ENCODE measurements at regions not wholly inside any gene's neighbourhood (a gene's known extent, or its start where the extent isn't known, plus 50 kb on each side); places are given as distances from the start of the nearest gene placed in this dataset.
"Not testable (repeated sequence)": the region's sequence is repeated elsewhere in the genome, so short reads cannot be mapped to it uniquely, and the experiment has no call there.

- not testable (repeated sequence) for H3K27me3 Mint-ChIP-seq (ENCODE audit: low read depth); DNase-seq
Observed at GRCh38 chr12:73877291-73877690, 660.3 kb upstream of the ATXN7L3B start.

DNA sequence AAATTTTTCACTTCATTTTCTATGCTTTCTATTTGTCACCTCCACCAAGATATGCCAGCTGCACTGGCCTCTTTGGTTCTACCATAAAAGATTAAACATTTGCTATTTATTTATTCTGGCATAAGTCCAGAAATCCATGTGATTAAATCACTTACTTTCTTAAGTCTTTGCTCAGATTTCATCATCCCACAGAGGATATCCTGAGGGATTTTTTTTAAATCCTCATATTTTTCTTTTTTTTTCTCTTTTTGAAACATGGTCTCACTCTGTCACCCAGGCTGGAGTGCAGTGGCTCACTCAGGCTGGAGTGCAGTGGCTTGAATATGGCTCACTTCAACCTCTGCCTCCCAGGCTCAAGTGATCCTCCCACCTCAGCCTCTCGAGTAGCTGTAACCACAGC is 645.4 kb upstream of the ATXN7L3B start:
- ChIA-PET CTCF (no interaction called here), POLR2A (no interaction called here)
- peaks cover 7% of the 10 kb centered on the region for H3K9me3 Mint-ChIP-seq (ENCODE audit: insufficient read depth)
- no peaks in the 10 kb centered on the region for H3K27me3 Mint-ChIP-seq (ENCODE audit: low read depth)
- ATAC-seq (no peak), DNase-seq (no peak)
- H3K4me3 Mint-ChIP-seq = no peak overlapping the region
- H3K36me3 Mint-ChIP-seq (ENCODE audit: low read depth) = no peaks in the 10 kb centered on the region
- H3K4me1 Mint-ChIP-seq (ENCODE audit: low read depth) = no peaks in the 10 kb centered on the region
- H3K27ac Mint-ChIP-seq = no peak overlapping the region

More at GRCh38 chr12:73877291-73877690, 660.3 kb upstream of the ATXN7L3B start:
- H3K4me3 Mint-ChIP-seq; POLR2A ChIA-PET; H3K4me1 Mint-ChIP-seq (ENCODE audit: low read depth); ATAC-seq; H3K27ac Mint-ChIP-seq; H3K36me3 Mint-ChIP-seq (ENCODE audit: low read depth); H3K9me3 Mint-ChIP-seq (ENCODE audit: insufficient read depth); CTCF ChIA-PET: not testable (repeated sequence)

- no peaks in the 10 kb centered on the region for H3K4me1 Mint-ChIP-seq (ENCODE audit: low read depth)
- DNase-seq (no peak), ATAC-seq (no peak)
- no peaks in the 10 kb centered on the region for H3K36me3 Mint-ChIP-seq (ENCODE audit: low read depth)
- no peak overlapping the region for H3K27ac Mint-ChIP-seq
- no peaks in the 10 kb centered on the region for H3K9me3 Mint-ChIP-seq (ENCODE audit: insufficient read depth)
- H3K27me3 Mint-ChIP-seq (ENCODE audit: low read depth) = no peaks in the 10 kb centered on the region
- ChIA-PET CTCF (no interaction called here), POLR2A (interaction anchor here (0.7 kb wide), 1 partner anchor 17 kb away, joined by 6 read pairs; no protein-coding TSS in a partner anchor)
- no peak overlapping the region for H3K4me3 Mint-ChIP-seq
Observed at GRCh38 chr12:73898645-73899044, 639.0 kb upstream of the ATXN7L3B start.

- ChIA-PET CTCF (no interaction called here), POLR2A (no interaction called here)
- H3K4me1 Mint-ChIP-seq (ENCODE audit: low read depth) = no peaks in the 10 kb centered on the region
- no peaks in the 10 kb centered on the region for H3K36me3 Mint-ChIP-seq (ENCODE audit: low read depth)
- ATAC-seq (no peak), DNase-seq (no peak)
- no peaks in the 10 kb centered on the region for H3K27me3 Mint-ChIP-seq (ENCODE audit: low read depth)
- H3K4me3 Mint-ChIP-seq = no peak overlapping the region
- H3K9me3 Mint-ChIP-seq (ENCODE audit: insufficient read depth) = no peaks in the 10 kb centered on the region
- H3K27ac Mint-ChIP-seq = no peak overlapping the region
Observed at GRCh38 chr12:73902260-73902659, 635.4 kb upstream of the ATXN7L3B start.

DNA sequence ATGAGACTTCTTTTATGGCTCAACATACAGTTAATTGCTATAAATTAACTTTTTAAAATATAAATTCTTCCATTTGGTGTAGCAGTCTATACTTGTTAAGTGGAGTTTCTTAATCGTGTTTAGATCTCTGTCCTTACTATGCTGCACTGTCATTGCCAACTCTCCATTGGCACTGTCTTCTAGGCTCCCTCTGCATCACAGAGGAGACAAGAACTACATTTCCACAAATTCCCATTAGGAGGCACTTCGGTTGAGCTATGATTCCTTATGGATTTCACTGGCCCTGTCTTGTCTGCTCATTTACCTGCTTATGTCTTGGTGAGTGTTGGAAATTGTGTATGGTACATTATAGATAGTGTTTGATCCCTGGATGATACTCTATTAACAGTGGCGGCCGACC is 630.9 kb upstream of the ATXN7L3B start:
- ATAC-seq = no peak

DNA sequence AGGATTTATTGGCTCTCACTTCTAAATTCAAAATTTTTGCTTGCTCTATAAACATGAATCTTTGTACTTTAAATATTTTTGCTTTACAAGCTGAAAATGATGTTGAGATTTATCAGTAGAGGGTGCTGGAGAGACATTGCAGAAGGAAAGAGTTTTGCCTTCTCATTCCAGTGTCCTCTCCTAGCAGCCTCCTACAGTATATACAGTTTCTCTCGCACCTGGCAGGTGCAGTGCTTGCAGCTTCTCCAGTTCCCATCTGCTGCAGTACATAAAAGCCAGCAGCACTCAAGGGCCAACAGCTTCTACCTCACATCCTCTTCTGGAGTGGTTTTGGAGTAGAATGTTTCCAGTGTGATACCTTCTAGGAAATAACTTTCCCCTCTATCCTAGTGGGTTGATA is 601.8 kb upstream of the ATXN7L3B start:
- ChIA-PET POLR2A (no interaction called here), CTCF (no interaction called here)
- Mint-ChIP-seq H3K27me3 (ENCODE audit: low read depth) (no peaks in the 10 kb centered on the region), H3K9me3 (ENCODE audit: insufficient read depth) (no peaks in the 10 kb centered on the region), H3K36me3 (ENCODE audit: low read depth) (no peaks in the 10 kb centered on the region), H3K27ac (no peak overlapping the region), H3K4me1 (ENCODE audit: low read depth) (no peaks in the 10 kb centered on the region), H3K4me3 (no peak overlapping the region)
- DNase-seq (no peak), ATAC-seq (no peak)

More for the DNA sequence above, 630.9 kb upstream of the ATXN7L3B start:
- Mint-ChIP-seq H3K4me1 (ENCODE audit: low read depth) (no peaks in the 10 kb centered on the region), H3K27me3 (ENCODE audit: low read depth) (no peaks in the 10 kb centered on the region), H3K9me3 (ENCODE audit: insufficient read depth) (peaks cover 3% of the 10 kb centered on the region), H3K36me3 (ENCODE audit: low read depth) (no peaks in the 10 kb centered on the region), H3K27ac (no peak overlapping the region), H3K4me3 (no peak overlapping the region)
- ChIA-PET POLR2A (no interaction called here), CTCF (no interaction called here)
- DNase-seq = no peak

- CTCF ChIA-PET = no interaction called here
- Mint-ChIP-seq H3K4me1 (ENCODE audit: low read depth) (no peaks in the 10 kb centered on the region), H3K9me3 (ENCODE audit: insufficient read depth) (no peaks in the 10 kb centered on the region), H3K27me3 (ENCODE audit: low read depth) (no peaks in the 10 kb centered on the region), H3K27ac (no peak overlapping the region), H3K4me3 (no peak overlapping the region), H3K36me3 (ENCODE audit: low read depth) (no peaks in the 10 kb centered on the region)
- DNase-seq = no peak
- ATAC-seq = no peak
- POLR2A ChIA-PET = no interaction called here
Observed at GRCh38 chr12:73947326-73948026, 590.2 kb upstream of the ATXN7L3B start.

DNA sequence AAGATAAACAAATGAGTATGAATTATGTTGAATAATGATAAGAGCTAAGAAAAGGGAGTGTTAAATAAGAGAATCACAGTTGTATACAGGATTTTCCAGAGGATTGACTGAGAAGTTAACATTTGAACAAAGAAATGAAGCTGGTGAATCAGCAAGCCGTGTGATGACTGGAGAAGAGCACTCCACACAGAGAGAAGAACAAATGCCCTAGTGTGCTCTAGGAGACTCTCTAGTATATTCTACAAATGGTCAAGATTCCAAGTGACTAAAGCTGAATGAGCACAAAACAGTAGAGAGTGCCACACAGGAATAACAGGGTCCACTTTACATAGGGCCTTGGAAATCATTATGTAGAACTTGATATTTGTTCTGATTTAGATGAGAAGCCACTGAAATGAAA is 587.1 kb upstream of the ATXN7L3B start:
- DNase-seq = no peak
- ChIA-PET POLR2A (no interaction called here), CTCF (no interaction called here)
- Mint-ChIP-seq H3K27ac (no peak overlapping the region), H3K4me1 (ENCODE audit: low read depth) (no peaks in the 10 kb centered on the region), H3K9me3 (ENCODE audit: insufficient read depth) (no peaks in the 10 kb centered on the region), H3K27me3 (ENCODE audit: low read depth) (no peaks in the 10 kb centered on the region), H3K4me3 (no peak overlapping the region), H3K36me3 (ENCODE audit: low read depth) (no peaks in the 10 kb centered on the region)
- no peak for ATAC-seq

- POLR2A ChIA-PET = no interaction called here
- CTCF ChIA-PET = no interaction called here
Observed at GRCh38 chr12:73951956-73952703, 585.5 kb upstream of the ATXN7L3B start.

GRCh38 chr12:73964641-73965040 is 573.0 kb upstream of the ATXN7L3B start:
- no peaks in the 10 kb centered on the region for H3K4me1 Mint-ChIP-seq (ENCODE audit: low read depth)
- ATAC-seq = no peak
- no peaks in the 10 kb centered on the region for H3K9me3 Mint-ChIP-seq (ENCODE audit: insufficient read depth)
- H3K27ac Mint-ChIP-seq = no peak overlapping the region
- no peaks in the 10 kb centered on the region for H3K36me3 Mint-ChIP-seq (ENCODE audit: low read depth)
- ChIA-PET POLR2A (no interaction called here), CTCF (no interaction called here)
- DNase-seq = no peak
- H3K4me3 Mint-ChIP-seq = no peak overlapping the region
- no peaks in the 10 kb centered on the region for H3K27me3 Mint-ChIP-seq (ENCODE audit: low read depth)

More at GRCh38 chr12:73951956-73952703, 585.5 kb upstream of the ATXN7L3B start:
- no peaks in the 10 kb centered on the region for H3K4me1 Mint-ChIP-seq (ENCODE audit: low read depth)
- H3K4me3 Mint-ChIP-seq = no peak overlapping the region
- no peaks in the 10 kb centered on the region for H3K36me3 Mint-ChIP-seq (ENCODE audit: low read depth)
- DNase-seq (no peak), ATAC-seq (no peak)
- no peaks in the 10 kb centered on the region for H3K9me3 Mint-ChIP-seq (ENCODE audit: insufficient read depth)
- no peak overlapping the region for H3K27ac Mint-ChIP-seq
- H3K27me3 Mint-ChIP-seq (ENCODE audit: low read depth) = no peaks in the 10 kb centered on the region

- Mint-ChIP-seq H3K4me3 (no peak overlapping the region), H3K9me3 (ENCODE audit: insufficient read depth) (peaks cover 20% of the 10 kb centered on the region), H3K4me1 (ENCODE audit: low read depth) (no peaks in the 10 kb centered on the region), H3K27me3 (ENCODE audit: low read depth) (no peaks in the 10 kb centered on the region), H3K27ac (no peak overlapping the region), H3K36me3 (ENCODE audit: low read depth) (no peaks in the 10 kb centered on the region)
- DNase-seq (no peak), ATAC-seq (no peak)
- CTCF ChIA-PET = no interaction called here
- POLR2A ChIA-PET = no interaction called here
Observed at GRCh38 chr12:73973486-73973885, 564.1 kb upstream of the ATXN7L3B start.

DNA sequence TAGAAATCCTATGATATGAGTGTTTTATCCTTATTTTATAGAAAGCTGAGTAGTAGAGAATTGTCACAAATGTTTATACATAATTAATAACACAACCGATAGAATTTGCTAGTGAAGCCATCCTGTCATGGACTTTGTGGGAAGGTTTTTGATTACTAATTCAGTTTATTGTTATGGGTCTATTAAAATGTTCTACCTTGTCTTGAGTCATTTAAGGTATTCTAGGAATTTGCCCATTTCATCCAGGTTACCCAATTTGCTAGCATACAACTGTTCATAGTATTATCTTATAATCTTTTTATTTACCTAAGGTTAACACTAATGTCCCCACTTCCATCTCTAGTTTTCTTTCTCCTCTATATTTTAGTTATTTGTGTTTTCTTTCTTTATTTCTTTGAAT is 553.1 kb upstream of the ATXN7L3B start:
- Mint-ChIP-seq H3K27ac (no peak overlapping the region), H3K4me1 (ENCODE audit: low read depth) (no peaks in the 10 kb centered on the region), H3K27me3 (ENCODE audit: low read depth) (no peaks in the 10 kb centered on the region), H3K4me3 (no peak overlapping the region), H3K9me3 (ENCODE audit: insufficient read depth) (peaks cover 3% of the 10 kb centered on the region), H3K36me3 (ENCODE audit: low read depth) (no peaks in the 10 kb centered on the region)
- DNase-seq (no peak), ATAC-seq (no peak)
- CTCF ChIA-PET = no interaction called here
- POLR2A ChIA-PET = no interaction called here

DNA sequence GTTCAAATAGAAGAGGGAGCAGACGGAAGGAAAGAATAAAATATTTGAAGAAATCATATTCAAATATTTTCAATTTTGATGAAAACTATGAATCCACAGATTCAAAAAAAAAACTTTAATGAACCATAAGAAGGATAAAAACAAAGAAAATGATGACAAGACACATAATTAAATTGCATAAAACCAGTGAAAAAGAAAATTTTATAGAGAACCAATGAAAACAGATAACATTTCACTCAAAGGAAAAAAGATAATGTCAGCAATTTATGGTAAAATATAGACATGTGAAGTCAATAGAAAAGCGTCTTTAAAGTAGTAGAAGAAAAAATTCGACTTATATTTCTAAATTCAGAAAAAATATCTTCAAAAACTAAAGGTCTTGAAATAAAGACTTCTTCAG is 546.5 kb upstream of the ATXN7L3B start:
- ChIA-PET CTCF (no interaction called here), POLR2A (no interaction called here)
- H3K27ac Mint-ChIP-seq = no peak overlapping the region
- H3K27me3 Mint-ChIP-seq (ENCODE audit: low read depth) = no peaks in the 10 kb centered on the region
- H3K4me3 Mint-ChIP-seq = no peak overlapping the region
- DNase-seq (no peak), ATAC-seq (no peak)
- H3K4me1 Mint-ChIP-seq (ENCODE audit: low read depth) = no peaks in the 10 kb centered on the region
- no peaks in the 10 kb centered on the region for H3K36me3 Mint-ChIP-seq (ENCODE audit: low read depth)
- H3K9me3 Mint-ChIP-seq (ENCODE audit: insufficient read depth) = no peaks in the 10 kb centered on the region

Data from activated CD8-positive, alpha-beta T cell treated with anti-CD3 and anti-CD28 coated beads, Interleukin-2, amount 10 ng/mL, durations not matched to agents 7 days and 5 days (primary cell).